GM18511 (cell line): ENCODE measurements at regions not wholly inside any gene's neighbourhood (a gene's known extent, or its start where the extent isn't known, plus 50 kb on each side); places are given as distances from the start of the nearest gene placed in this dataset.
"Not testable (repeated sequence)": the region's sequence is repeated elsewhere in the genome, so short reads cannot be mapped to it uniquely, and the experiment has no call there.

Experiments
- ATAC-seq: cut with Tn5 transposase; IDR thresholded peaks from one replicate; pipeline ENCODE4 v1.9.1; 2021; ENCODE audit warnings: mild to moderate bottlenecking, moderate library complexity; ENCODE audit not compliant: unreplicated experiment

GRCh38 chr5:92019376-92019990 lies 636.4 kb upstream of the ARRDC3 start:
- peak; percentile 51 for ATAC-seq

- no peak for ATAC-seq
Observed at GRCh38 chr5:92017776-92018175, 634.7 kb upstream of the ARRDC3 start.

GRCh38 chr5:92011845-92012244 lies 628.7 kb upstream of the ARRDC3 start:
- not testable (repeated sequence) for ATAC-seq

- ATAC-seq, result no peak
Observed at GRCh38 chr5:92003806-92004205, 620.7 kb upstream of the ARRDC3 start.

GRCh38 chr5:92002721-92003274 lies 619.7 kb upstream of the ARRDC3 start:
- ATAC-seq, result no peak

GRCh38 chr5:91998774-91999173 lies 615.7 kb upstream of the ARRDC3 start:
- ATAC-seq, result no peak

GRCh38 chr5:91983869-91984268 lies 600.8 kb upstream of the ARRDC3 start:
- ATAC-seq, result no peak

- ATAC-seq, result no peak
Observed at GRCh38 chr5:91978221-91978882, 595.2 kb upstream of the ARRDC3 start.

- no peak for ATAC-seq
Observed at GRCh38 chr5:91977579-91977978, 594.5 kb upstream of the ARRDC3 start.

- ATAC-seq, result no peak
Observed at GRCh38 chr5:91976451-91976850, 593.3 kb upstream of the ARRDC3 start.

- no peak for ATAC-seq
Observed at GRCh38 chr5:91963166-91963565, 580.0 kb upstream of the ARRDC3 start.

GRCh38 chr5:91957666-91958065 lies 574.5 kb upstream of the ARRDC3 start:
- ATAC-seq, result no peak

- ATAC-seq, result no peak
Observed at GRCh38 chr5:91956738-91957137, 573.6 kb upstream of the ARRDC3 start.

- ATAC-seq, result no peak
Observed at GRCh38 chr5:91955610-91956009, 572.5 kb upstream of the ARRDC3 start.

GRCh38 chr5:91954136-91954535 lies 571.0 kb upstream of the ARRDC3 start:
- ATAC-seq, result no peak

GRCh38 chr5:91950328-91950727 lies 567.2 kb upstream of the ARRDC3 start:
- no peak for ATAC-seq

GRCh38 chr5:91946870-91947269 lies 563.8 kb upstream of the ARRDC3 start:
- no peak for ATAC-seq

GRCh38 chr5:91941588-91941987 lies 558.5 kb upstream of the ARRDC3 start:
- no peak for ATAC-seq

GRCh38 chr5:91938441-91938840 lies 555.3 kb upstream of the ARRDC3 start:
- ATAC-seq, result no peak

GRCh38 chr5:91937121-91937520 lies 554.0 kb upstream of the ARRDC3 start:
- ATAC-seq, result no peak

GRCh38 chr5:91929522-91929817 lies 546.4 kb upstream of the ARRDC3 start:
- ATAC-seq, result no peak

- ATAC-seq, result peak; percentile 73
Observed at GRCh38 chr5:91928754-91929521, 545.8 kb upstream of the ARRDC3 start.
